ENCODE measurements at regions not wholly inside any gene's neighbourhood (a gene's known extent, or its start where the extent isn't known, plus 50 kb on each side); places are given as distances from the start of the nearest gene placed in this dataset.

DNA sequence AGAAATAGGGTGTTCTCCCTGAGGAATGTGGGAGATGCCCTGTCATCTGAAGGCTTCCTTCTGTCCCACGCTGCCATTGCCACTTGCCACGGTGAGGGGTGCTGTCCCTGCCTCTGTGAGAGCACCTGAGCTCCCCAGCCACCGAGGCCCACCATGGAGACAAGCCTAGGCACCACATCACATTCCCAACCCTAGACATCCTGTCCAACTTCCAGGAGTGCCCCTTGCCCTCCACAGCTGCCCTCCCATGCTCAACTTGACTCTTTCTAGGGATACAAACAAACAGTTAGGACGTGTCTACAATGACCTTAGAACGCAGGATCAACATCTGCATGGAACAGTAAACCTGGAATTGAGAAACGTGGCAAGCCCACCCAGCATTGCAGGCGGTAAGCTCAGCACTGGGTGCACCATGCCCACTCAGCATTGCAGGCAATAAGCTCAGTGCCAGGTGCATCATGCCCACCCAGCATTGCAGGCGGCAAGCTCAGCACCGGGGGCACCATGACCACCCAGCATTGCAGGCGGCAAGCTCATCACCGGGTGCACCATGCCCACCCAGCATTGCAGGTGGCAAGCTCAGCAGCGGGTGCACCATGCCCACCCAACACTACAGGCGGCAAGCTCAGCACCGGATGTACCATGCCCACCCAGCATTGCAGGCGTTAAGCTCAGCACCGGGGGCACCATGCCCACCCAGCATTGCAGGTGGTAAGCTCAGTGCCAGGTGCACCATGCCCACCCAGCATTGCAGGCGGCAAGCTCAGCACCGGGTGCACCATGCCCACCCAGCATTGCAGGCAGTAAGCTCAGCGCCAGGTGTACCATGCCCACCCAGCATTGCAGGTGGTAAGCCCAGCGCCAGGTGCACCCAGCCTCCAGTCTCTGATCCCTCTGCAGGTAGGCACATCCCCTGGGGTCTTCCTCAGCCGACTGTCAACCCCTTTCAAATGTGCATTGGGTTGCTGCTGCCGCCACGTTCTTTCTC, 1463.9 kb downstream of the TBC1D22A start:
- in situ Hi-C loops (cut with HindIII; ENCODE audit: low pct_unique_long_range_greater_than_20kb, low sequenced_read_pairs), result no loop called here
- DNase-seq (ENCODE audit: low read depth in 1 of 2, low spot score in 1 of 2), result no peak
- no peak for TF ChIP-seq JUND (IDR thresholded peaks at IDR 0.05; ENCODE audit: low read depth)

DNA sequence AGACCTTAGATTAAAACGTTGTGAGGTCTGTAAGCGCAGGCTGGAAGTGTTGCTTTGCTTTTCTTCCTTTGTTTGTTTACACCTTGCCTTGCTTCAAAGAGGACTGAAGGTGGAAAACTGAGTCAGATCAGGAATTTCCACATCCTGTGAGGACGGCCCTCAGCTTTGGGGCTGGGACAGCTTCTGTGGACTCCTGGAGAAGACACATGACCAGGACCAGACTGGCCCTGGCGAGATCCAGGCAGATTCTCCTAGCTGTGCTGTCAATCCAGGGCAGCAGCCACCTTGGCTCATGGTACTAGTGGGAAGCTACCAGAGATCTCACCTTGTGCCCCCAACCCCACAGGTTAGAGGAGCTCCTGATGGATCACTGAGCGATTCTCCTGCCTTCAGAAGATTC, 1461.9 kb downstream of the TBC1D22A start:
- in situ Hi-C loops (cut with HindIII; ENCODE audit: low pct_unique_long_range_greater_than_20kb, low sequenced_read_pairs), result no loop called here
- no peak for DNase-seq (ENCODE audit: low read depth in 1 of 2, low spot score in 1 of 2)
- TF ChIP-seq JUND (IDR thresholded peaks at IDR 0.05; ENCODE audit: low read depth), result no peak

DNA sequence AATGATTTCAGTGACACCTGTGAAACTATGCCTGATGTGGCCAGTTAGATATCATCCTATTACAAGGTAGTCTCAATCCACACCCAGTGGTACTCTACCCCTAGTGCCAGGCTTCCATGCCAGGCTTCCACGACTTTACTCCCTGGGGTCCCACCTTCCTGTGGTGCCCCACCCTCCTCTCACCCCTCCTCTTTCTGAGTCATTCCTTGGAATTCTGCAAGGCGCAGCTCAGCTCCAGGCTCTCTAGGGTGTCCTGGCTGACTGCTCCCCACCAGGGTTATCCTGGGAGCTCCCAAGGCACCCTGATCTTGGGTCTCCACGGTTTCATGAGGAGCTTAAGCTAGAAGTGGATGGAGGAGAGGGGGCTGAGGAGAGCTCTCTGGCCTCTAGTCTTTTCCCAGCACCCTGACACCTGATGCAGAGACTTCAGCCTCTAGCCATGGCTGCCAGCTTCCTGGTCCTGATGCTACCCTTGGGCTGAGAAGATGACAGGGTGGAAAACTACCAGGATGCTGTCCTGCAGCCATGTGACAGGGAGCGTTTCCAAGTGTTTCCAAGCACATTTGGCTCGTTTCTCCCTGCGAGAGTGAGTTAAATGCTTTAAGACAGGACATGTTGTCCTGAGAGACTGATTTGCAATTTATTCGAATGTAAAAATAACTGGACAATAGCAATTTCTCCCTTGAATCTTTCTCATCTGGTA, 1461.2 kb downstream of the TBC1D22A start:
- DNase-seq (ENCODE audit: low read depth in 1 of 2, low spot score in 1 of 2), result no peak
- in situ Hi-C loops (cut with HindIII; ENCODE audit: low pct_unique_long_range_greater_than_20kb, low sequenced_read_pairs), result no loop called here
- no peak for TF ChIP-seq JUND (IDR thresholded peaks at IDR 0.05; ENCODE audit: low read depth)

DNA sequence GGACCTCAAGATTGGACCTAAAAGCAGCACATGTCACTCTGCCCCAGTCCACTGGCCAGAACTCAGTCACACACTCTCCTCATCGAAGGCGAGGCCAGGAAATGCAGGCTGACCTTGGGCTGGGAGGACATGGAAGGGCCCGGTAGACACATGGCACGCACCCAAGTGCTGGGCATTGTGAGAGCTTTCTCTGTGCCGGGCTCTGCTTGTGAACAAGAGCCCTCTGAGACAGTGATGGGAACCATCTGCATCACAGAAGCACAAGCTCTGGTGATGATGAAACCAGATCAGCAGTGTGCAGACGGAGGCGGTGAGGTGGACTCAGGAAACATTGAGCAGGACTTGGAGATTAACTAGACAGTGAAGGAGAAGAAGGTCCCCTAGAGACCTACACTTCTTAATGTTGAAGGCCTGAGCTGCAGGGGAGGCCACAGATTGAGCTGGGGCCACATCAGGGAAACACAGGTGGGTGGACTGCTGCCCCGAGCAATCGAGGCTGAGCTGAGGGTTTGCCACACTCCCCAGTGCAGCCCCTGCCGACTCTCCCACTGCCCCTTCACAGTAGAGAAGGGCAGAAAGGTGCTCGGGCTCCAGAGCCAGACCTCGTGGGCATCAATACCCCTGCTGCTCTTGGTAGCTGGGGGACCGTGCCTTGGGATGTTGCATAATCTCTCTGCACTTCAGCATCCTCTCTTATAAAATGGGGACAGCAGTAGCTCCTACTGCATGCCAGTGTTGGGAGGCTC, 1460.5 kb downstream of the TBC1D22A start:
- no peak for TF ChIP-seq JUND (IDR thresholded peaks at IDR 0.05; ENCODE audit: low read depth)
- DNase-seq (ENCODE audit: low read depth in 1 of 2, low spot score in 1 of 2), result no peak
- in situ Hi-C loops (cut with HindIII; ENCODE audit: low pct_unique_long_range_greater_than_20kb, low sequenced_read_pairs), result no loop called here

DNA sequence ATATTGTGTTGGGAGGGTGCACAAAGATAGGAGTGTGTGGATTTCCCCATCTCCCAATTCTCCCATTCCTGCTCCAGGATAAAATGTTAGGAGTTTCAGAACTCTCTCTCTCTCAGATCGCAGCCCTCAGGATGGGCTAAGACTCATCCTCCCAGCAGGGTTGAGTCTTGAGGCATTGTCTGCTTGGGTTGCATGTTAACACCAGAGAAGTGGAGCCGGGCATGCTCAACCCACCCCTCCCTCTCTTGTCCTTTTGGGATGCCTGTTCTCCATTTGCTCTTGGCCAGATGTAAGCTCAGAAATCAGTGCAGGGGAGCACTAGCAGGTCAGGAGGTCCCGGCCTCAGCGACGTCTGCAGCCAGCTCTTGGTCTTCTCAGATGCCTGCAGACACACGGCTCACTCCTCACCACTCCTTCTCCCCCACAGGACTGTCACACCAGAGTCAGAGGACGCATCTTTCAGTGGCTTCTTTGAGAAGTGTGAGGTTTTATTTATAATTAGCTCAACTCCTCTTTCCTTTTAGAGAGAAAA, 1456.5 kb downstream of the TBC1D22A start:
- TF ChIP-seq JUND (IDR thresholded peaks at IDR 0.05; ENCODE audit: low read depth), result no peak
- DNase-seq (ENCODE audit: low read depth in 1 of 2, low spot score in 1 of 2), result no peak
- in situ Hi-C loops (cut with HindIII; ENCODE audit: low pct_unique_long_range_greater_than_20kb, low sequenced_read_pairs), result no loop called here

DNA sequence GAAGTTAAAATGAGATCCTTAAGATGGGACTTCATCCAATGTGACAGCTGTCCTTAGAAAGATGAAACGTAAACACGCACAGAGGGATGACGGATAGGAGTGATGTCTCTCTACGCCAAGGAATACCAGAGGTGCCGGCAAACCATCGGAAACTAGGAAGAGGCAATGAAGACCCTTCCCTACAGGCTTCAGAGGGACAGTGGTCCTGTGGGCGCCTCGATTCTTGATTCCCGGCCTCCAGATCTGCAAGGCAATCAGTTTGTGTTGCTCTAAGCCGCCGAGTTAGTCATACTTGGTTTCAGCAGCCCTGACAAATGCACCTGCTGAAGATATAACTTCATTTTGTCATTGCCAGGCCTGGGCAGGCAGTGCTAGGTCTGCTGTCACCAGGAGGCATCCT, 1455.1 kb downstream of the TBC1D22A start:
- DNase-seq (ENCODE audit: low read depth in 1 of 2, low spot score in 1 of 2), result no peak
- in situ Hi-C loops (cut with HindIII; ENCODE audit: low pct_unique_long_range_greater_than_20kb, low sequenced_read_pairs), result no loop called here
- no peak for TF ChIP-seq JUND (IDR thresholded peaks at IDR 0.05; ENCODE audit: low read depth)

DNA sequence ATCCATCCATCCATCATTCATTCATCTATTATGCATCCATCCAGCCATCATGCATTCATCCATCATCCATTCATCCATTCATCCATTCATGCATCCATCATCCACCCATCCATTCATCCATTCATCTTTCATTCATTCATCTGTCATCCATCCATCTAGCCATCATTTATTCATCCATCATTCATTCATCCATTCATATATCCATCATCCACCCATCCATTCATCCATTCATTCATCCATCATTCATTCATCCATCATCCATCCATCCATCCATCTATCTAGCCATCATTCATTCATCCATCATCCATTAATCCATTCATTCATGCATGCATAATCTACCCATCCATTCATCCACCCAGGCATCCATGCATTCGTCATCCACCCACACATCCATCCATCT, 1450.3 kb downstream of the TBC1D22A start:
- no peak for DNase-seq (ENCODE audit: low read depth in 1 of 2, low spot score in 1 of 2)
- TF ChIP-seq JUND (IDR thresholded peaks at IDR 0.05; ENCODE audit: low read depth), result no peak
- in situ Hi-C loops (cut with HindIII; ENCODE audit: low pct_unique_long_range_greater_than_20kb, low sequenced_read_pairs), result no loop called here

DNA sequence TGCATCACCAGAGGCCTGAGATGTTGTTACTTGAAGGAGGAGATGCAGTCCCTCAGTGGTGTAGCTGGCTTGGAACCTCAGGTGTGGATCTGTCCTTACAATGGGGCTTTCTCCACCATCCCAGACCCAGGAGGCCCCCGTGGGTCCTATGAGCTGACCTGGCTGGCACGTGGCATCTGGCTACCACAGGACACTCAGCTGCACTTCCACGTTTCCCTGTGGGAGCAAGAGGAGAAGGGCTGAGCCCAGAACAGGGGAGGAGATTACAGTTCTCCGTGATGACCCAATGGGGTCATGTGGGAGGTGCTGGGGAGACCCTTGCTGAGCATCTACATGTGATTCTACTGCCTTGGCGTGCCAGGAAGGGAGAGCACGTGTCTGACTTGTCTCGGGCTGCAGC, 1448.4 kb downstream of the TBC1D22A start:
- in situ Hi-C loops (cut with HindIII; ENCODE audit: low pct_unique_long_range_greater_than_20kb, low sequenced_read_pairs), result no loop called here
- no peak for DNase-seq (ENCODE audit: low read depth in 1 of 2, low spot score in 1 of 2)
- TF ChIP-seq JUND (IDR thresholded peaks at IDR 0.05; ENCODE audit: low read depth), result no peak

DNA sequence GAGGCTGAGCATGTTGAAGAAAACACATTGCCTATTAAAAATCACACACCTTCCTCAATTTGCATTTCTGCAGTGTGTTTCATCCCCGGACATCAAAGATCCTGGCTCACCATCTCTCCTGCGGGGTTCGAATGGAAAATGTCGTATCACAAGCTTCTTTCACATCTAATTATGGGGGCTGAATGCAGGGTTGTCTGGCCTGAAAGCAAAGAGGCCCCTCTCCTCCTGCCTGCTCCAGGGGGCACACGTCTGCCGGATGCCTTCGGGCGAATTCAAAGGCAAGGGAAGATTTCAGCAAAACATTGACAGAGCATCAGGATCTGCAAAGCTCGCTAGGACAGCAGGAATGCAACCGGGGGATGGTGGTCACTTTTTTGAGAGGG, 1447.7 kb downstream of the TBC1D22A start:
- no peak for TF ChIP-seq JUND (IDR thresholded peaks at IDR 0.05; ENCODE audit: low read depth)
- DNase-seq (ENCODE audit: low read depth in 1 of 2, low spot score in 1 of 2), result no peak
- in situ Hi-C loops (cut with HindIII; ENCODE audit: low pct_unique_long_range_greater_than_20kb, low sequenced_read_pairs), result no loop called here

DNA sequence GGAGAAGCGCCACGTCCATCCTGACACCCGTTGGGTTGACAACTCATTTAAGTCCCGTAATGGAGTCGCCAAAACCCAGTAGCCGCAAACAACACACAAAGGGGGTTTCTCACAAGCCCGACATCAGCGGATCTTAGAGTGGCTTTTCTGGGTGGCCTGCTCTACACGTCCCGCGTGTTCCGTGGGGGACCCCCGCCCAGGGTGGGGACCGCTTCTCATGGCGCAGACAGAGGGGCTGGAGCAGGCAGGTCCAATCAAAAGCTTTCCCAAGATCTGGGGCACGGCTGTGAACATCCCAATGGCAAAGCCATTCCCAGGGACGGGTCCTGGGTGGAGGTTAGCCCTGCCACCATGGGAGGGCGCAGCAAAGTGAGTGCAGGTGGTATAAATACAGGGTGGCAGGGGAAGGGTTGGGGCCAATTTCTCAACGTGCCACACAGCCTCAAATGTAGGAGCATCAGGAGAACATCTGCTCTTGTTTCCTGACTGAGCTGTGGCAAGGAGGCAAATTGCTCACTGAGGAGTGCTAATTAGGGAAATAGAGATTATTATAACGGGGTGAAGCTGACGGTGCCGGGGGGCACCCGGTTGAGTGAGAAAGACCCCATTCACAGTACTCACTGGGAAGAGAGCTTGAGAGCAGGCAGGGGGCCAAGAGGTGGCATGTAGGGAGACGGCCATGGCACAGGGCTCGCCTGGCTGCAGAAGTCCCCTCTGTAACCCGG, 1447.2 kb downstream of the TBC1D22A start:
- no peak for DNase-seq (ENCODE audit: low read depth in 1 of 2, low spot score in 1 of 2)
- in situ Hi-C loops (cut with HindIII; ENCODE audit: low pct_unique_long_range_greater_than_20kb, low sequenced_read_pairs), result no loop called here
- no peak for TF ChIP-seq JUND (IDR thresholded peaks at IDR 0.05; ENCODE audit: low read depth)

DNA sequence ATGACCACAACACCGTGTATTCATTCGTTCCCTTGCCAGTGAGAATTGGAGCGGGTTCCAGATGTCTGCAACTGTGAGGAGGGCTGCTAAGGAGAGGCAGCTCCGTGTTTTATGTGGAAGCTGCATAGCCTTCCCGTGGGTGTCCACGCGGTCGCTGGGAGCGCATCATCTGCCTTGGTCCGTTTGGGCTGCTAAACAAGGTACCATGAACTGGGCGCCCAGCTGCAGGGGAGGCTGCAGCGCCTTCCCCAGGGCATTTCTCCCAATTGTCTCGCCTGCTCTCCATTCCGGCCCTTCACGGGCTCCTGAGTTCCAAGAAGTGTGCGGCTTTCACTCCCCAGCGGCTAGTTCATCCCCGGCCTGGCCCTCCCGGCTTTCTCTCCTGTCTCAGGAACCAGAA, 1446.4 kb downstream of the TBC1D22A start:
- DNase-seq (ENCODE audit: low read depth in 1 of 2, low spot score in 1 of 2), result no peak
- no peak for TF ChIP-seq JUND (IDR thresholded peaks at IDR 0.05; ENCODE audit: low read depth)
- in situ Hi-C loops (cut with HindIII; ENCODE audit: low pct_unique_long_range_greater_than_20kb, low sequenced_read_pairs), result no loop called here
